GM23338 (cell line): ENCODE measurements at regions not wholly inside any gene's neighbourhood (a gene's known extent, or its start where the extent isn't known, plus 50 kb on each side); places are given as distances from the start of the nearest gene placed in this dataset.

Experiments
- ATAC-seq: fragments of 200-7000 bp; cut with Tn5 transposase; 3 replicates; pipeline ENCODE4 v1.9.1; 2020
- DNase-seq: peaks from one replicate; pipeline ENCODE4 v3.0.0-alpha.2; 2015; ENCODE audit warnings: low spot score
- H2AFZ ChIP-seq: fragments of 200-600 bp; sonication (generic); 2 replicates; pipeline ENCODE4 v1.8.0; 2016; ENCODE audit warnings: antibody characterized with exemption, mild to moderate bottlenecking, moderate library complexity
- H3F3A ChIP-seq: fragments of 200-600 bp; sonication (generic); replicated peaks from 2 replicates; pipeline ENCODE4 v1.8.0; 2017; ENCODE audit warnings: antibody characterized with exemption, mixed run types, low read depth
- H3K27ac ChIP-seq: fragments of 200-600 bp; sonication (generic); 2 replicates; pipeline ENCODE4 v1.6.1; 2016; ENCODE audit warnings: low read depth
- H3K27me3 ChIP-seq: fragments of 200-600 bp; sonication (generic); 2 replicates; pipeline ENCODE4 v1.8.0; 2016; ENCODE audit warnings: mild to moderate bottlenecking, mixed run types, moderate library complexity; ENCODE audit not compliant: insufficient read depth
- H3K36me3 ChIP-seq: fragments of 200-600 bp; sonication (generic); 2 replicates; pipeline ENCODE4 v1.8.0; 2016; ENCODE audit warnings: mild to moderate bottlenecking; ENCODE audit not compliant: insufficient read depth
- H3K4me1 ChIP-seq: fragments of 200-600 bp; sonication (generic); 2 replicates; pipeline ENCODE4 v1.8.0; 2016; ENCODE audit warnings: mild to moderate bottlenecking, moderate library complexity; ENCODE audit not compliant: insufficient read depth
- H3K4me2 ChIP-seq: fragments of 200-600 bp; sonication (generic); 2 replicates; pipeline ENCODE4 v1.7.1; 2017; ENCODE audit warnings: mixed run types
- H3K4me3 ChIP-seq: fragments of 200-600 bp; sonication (generic); 2 replicates; pipeline ENCODE4 v1.6.1; 2016; ENCODE audit warnings: mixed run types
- H3K79me2 ChIP-seq: fragments of 200-600 bp; sonication (generic); replicated peaks from 2 replicates; pipeline ENCODE4 v1.8.0; 2017; ENCODE audit warnings: mild to moderate bottlenecking; ENCODE audit not compliant: insufficient read depth
- H3K9me2 ChIP-seq: fragments of 200-600 bp; sonication (generic); 2 replicates; pipeline ENCODE4 v1.8.0; 2017; ENCODE audit not compliant: insufficient read depth
- H4K20me1 ChIP-seq: fragments of 200-600 bp; sonication (generic); replicated peaks from 2 replicates; pipeline ENCODE4 v1.8.0; 2017; ENCODE audit warnings: mild to moderate bottlenecking; ENCODE audit not compliant: insufficient read depth
- H3K27ac Mint-ChIP-seq: 2 replicates; pipeline ENCODE4 v1.8.0; 2020; ENCODE audit warnings: inconsistent platforms, mild to moderate bottlenecking, moderate library complexity, mixed read lengths
- H3K27me3 Mint-ChIP-seq: 3 replicates; pipeline ENCODE4 v1.8.0; 2022; ENCODE audit warnings: low read depth, mild to moderate bottlenecking, moderate library complexity, mixed read lengths, inconsistent platforms; ENCODE audit not compliant: insufficient read depth, poor library complexity
- H3K36me3 Mint-ChIP-seq: 3 replicates; pipeline ENCODE4 v1.8.0; 2021; ENCODE audit warnings: low read depth, mild to moderate bottlenecking, inconsistent platforms, moderate library complexity, mixed read lengths
- H3K4me1 Mint-ChIP-seq: 3 replicates; pipeline ENCODE4 v1.8.0; 2020; ENCODE audit warnings: mild to moderate bottlenecking, inconsistent platforms, mixed read lengths
- H3K4me3 Mint-ChIP-seq: 3 replicates; pipeline ENCODE4 v1.8.0; 2021; ENCODE audit warnings: moderate library complexity, mild to moderate bottlenecking, inconsistent platforms, mixed read lengths
- H3K9me3 Mint-ChIP-seq: 3 replicates; pipeline ENCODE4 v1.8.0; 2020; ENCODE audit warnings: moderate library complexity, mild to moderate bottlenecking, inconsistent platforms, mixed read lengths
- CREB1 ChIP-seq: fragments of 250-450 bp; sonication (Bioruptor Pico); IDR thresholded peaks from 2 replicates; pipeline ENCODE4 v1.5.0; 2020; ENCODE audit warnings: low read depth, mild to moderate bottlenecking, moderate library complexity
- CTCF ChIP-seq, 2 experiments: fragments of 200-600 bp in 1 of 2; sonication (generic) in 1 of 2; conservative IDR thresholded peaks; 2 replicates each; pipeline versions ENCODE4 v1.5.1 to v1.6.1; 2016 to 2017; ENCODE audit warnings: antibody characterized with exemption in 2 of 2, low read depth in 2 of 2, mild to moderate bottlenecking in 2 of 2, moderate library complexity in 1 of 2
- ETS1 ChIP-seq: IDR thresholded peaks from 2 replicates; pipeline ENCODE4 v1.6.1; 2016; ENCODE audit warnings: antibody characterized with exemption
- EZH2 ChIP-seq: fragments of 200-600 bp; sonication (generic); IDR thresholded peaks from one replicate; pipeline ENCODE4 v1.8.0; 2017; ENCODE audit warnings: antibody characterized with exemption, mild to moderate bottlenecking, low read depth; ENCODE audit not compliant: unreplicated experiment
- EZH2phosphoT487 ChIP-seq: fragments of 200-600 bp; sonication (generic); IDR thresholded peaks from one replicate; pipeline ENCODE4 v1.8.1; 2018; ENCODE audit warnings: antibody characterized with exemption; ENCODE audit not compliant: unreplicated experiment
- JUNB ChIP-seq: IDR thresholded peaks from one replicate; pipeline ENCODE4 v1.6.1; 2016; ENCODE audit warnings: antibody characterized with exemption; ENCODE audit not compliant: unreplicated experiment
- NANOG ChIP-seq: IDR thresholded peaks from 2 replicates; pipeline ENCODE4 v1.6.1; 2016; ENCODE audit warnings: antibody characterized with exemption, borderline replicate concordance
- POLR2AphosphoS5 ChIP-seq: IDR thresholded peaks from 2 replicates; pipeline ENCODE4 v1.6.1; 2016; ENCODE audit warnings: antibody characterized with exemption, low read depth
- STAT1 ChIP-seq: IDR thresholded peaks from one replicate; pipeline ENCODE4 v1.6.1; 2016; ENCODE audit warnings: antibody characterized with exemption; ENCODE audit not compliant: unreplicated experiment
- ZNF114 ChIP-seq: fragments of 250-450 bp; sonication (Bioruptor Pico); IDR thresholded peaks from 2 replicates; pipeline ENCODE4 v1.5.0; 2020; ENCODE audit warnings: mild to moderate bottlenecking, moderate library complexity
- ZNF331 ChIP-seq: fragments of 250-450 bp; sonication (Bioruptor Pico); IDR thresholded peaks from 2 replicates; pipeline ENCODE4 v1.5.0; 2020; ENCODE audit warnings: low read depth, mild to moderate bottlenecking, moderate library complexity
- ZNF462 ChIP-seq: fragments of 250-450 bp; sonication (Bioruptor Pico); IDR thresholded peaks from 2 replicates; pipeline ENCODE4 v1.5.0; 2020; ENCODE audit warnings: mild to moderate bottlenecking, moderate library complexity

- Mint-ChIP-seq H3K4me3 (no peak overlapping the region), H3K4me1 (no peaks in the 10 kb centered on the region; the same call in 2 of the 3 replicates), H3K27ac (no peak overlapping the region), H3K36me3 (no peaks in the 10 kb centered on the region), H3K27me3 (no peaks in the 10 kb centered on the region), H3K9me3 (no peaks in the 10 kb centered on the region)
- Histone ChIP-seq H4K20me1 (no peaks in the 10 kb centered on the region), H2AFZ (no peak overlapping the region), H3K9me2 (peaks cover 3% of the 10 kb centered on the region; the same call in 1 of the 2 replicates), H3F3A (no peaks in the 10 kb centered on the region), H3K36me3 (no peaks in the 10 kb centered on the region), H3K4me2 (no peak overlapping the region), H3K79me2 (no peaks in the 10 kb centered on the region), H3K4me1 (no peaks in the 10 kb centered on the region), H3K4me3 (no peak overlapping the region), H3K27ac (no peak overlapping the region), H3K27me3 (no peaks in the 10 kb centered on the region)
- DNase-seq (no peak), ATAC-seq (no peak)
- TF ChIP-seq ZNF331 (CRISPR knock-in tag) (no peak), STAT1 (no peak), JUNB (no peak), POLR2AphosphoS5 (no peak), NANOG (no peak), ZNF114 (CRISPR knock-in tag) (no peak), ETS1 (no peak), EZH2 (no peak), CREB1 (CRISPR knock-in tag) (no peak), EZH2phosphoT487 (no peak)
Measured at GRCh38 chr5:68116868-68117411, 98.6 kb upstream of the PIK3R1 start.

GRCh38 chr5:68116408-68116807 is 99.1 kb upstream of the PIK3R1 start:
- ATAC-seq (no peak), DNase-seq (no peak)
- no peaks in the 10 kb centered on the region for H3K27me3 ChIP-seq
- H3F3A ChIP-seq, result no peaks in the 10 kb centered on the region
- Mint-ChIP-seq H3K9me3 (no peaks in the 10 kb centered on the region), H3K27ac (no peak overlapping the region), H3K36me3 (no peaks in the 10 kb centered on the region), H3K4me3 (no peak overlapping the region), H3K27me3 (no peaks in the 10 kb centered on the region), H3K4me1 (no peaks in the 10 kb centered on the region; the same call in 2 of the 3 replicates)
- H3K4me1 ChIP-seq, result no peaks in the 10 kb centered on the region
- H3K79me2 ChIP-seq, result no peaks in the 10 kb centered on the region
- no peak overlapping the region for H2AFZ ChIP-seq
- no peaks in the 10 kb centered on the region; the same call in 1 of the 2 replicates for H3K9me2 ChIP-seq
- H4K20me1 ChIP-seq, result no peaks in the 10 kb centered on the region
- H3K36me3 ChIP-seq, result no peaks in the 10 kb centered on the region
- no peak overlapping the region for H3K27ac ChIP-seq
- H3K4me3 ChIP-seq, result no peak overlapping the region
- no peak overlapping the region for H3K4me2 ChIP-seq
- TF ChIP-seq JUNB (no peak), STAT1 (no peak), CTCF (conservative IDR thresholded peaks at IDR 0.05; ENCODE audit: low read depth in 2 of 2) (no peak), CREB1 (CRISPR knock-in tag) (no peak), ZNF114 (CRISPR knock-in tag) (no peak), POLR2AphosphoS5 (no peak), ZNF331 (CRISPR knock-in tag) (no peak), ZNF462 (CRISPR knock-in tag) (no peak), EZH2phosphoT487 (no peak)
